SU-DHL-6 (cell line): ENCODE measurements at regions not wholly inside any gene's neighbourhood (a gene's known extent, or its start where the extent isn't known, plus 50 kb on each side); places are given as distances from the start of the nearest gene placed in this dataset.

Source experiments
- H2AFZ ChIP-seq: fragments of 200-600 bp; sonication (generic); 2 replicates; pipeline ENCODE4 v1.6.1; 2014; ENCODE audit warnings: low read depth, mild to moderate bottlenecking, moderate library complexity, mixed read lengths, antibody characterized with exemption, low read length; ENCODE audit not compliant: severe bottlenecking
- H3F3A ChIP-seq: fragments of 200-600 bp; shearing (Covaris generic); 2 replicates; pipeline ENCODE4 v1.6.0; 2016; ENCODE audit warnings: antibody characterized with exemption, mild to moderate bottlenecking; ENCODE audit not compliant: insufficient read depth
- H3K27ac ChIP-seq: fragments of 200-600 bp; sonication (generic); 2 replicates; pipeline ENCODE4 v1.5.1; 2016; ENCODE audit warnings: low read depth, mild to moderate bottlenecking, low read length, moderate library complexity, mixed read lengths
- H3K27me3 ChIP-seq: fragments of 200-600 bp; sonication (generic), shearing (Covaris generic); 2 replicates; pipeline ENCODE4 v1.6.0; 2014; ENCODE audit warnings: mild to moderate bottlenecking, low read length
- H3K36me3 ChIP-seq: fragments of 200-600 bp; sonication (generic); 2 replicates; pipeline ENCODE4 v1.6.1; 2014; ENCODE audit warnings: mild to moderate bottlenecking, low read length, mixed read lengths
- H3K4me2 ChIP-seq: fragments of 300-600, 200-600 bp; shearing (Covaris generic), sonication (generic); 2 replicates; pipeline ENCODE4 v1.6.0; 2014; ENCODE audit warnings: low read length, low read depth, mild to moderate bottlenecking; ENCODE audit not compliant: poor library complexity, severe bottlenecking
- H3K4me3 ChIP-seq: fragments of 200-600 bp; sonication (generic); 2 replicates; pipeline ENCODE4 v1.5.1; 2014; ENCODE audit warnings: antibody characterized with exemption, low read length, mild to moderate bottlenecking, mixed read lengths; ENCODE audit not compliant: insufficient read depth, poor library complexity, severe bottlenecking
- H3K79me2 ChIP-seq: fragments of 200-600 bp; sonication (generic); 2 replicates; pipeline ENCODE4 v1.6.1; 2014; ENCODE audit warnings: mild to moderate bottlenecking, low read length, moderate library complexity; ENCODE audit not compliant: insufficient read depth
- H3K9ac ChIP-seq: fragments of 200-600 bp; sonication (generic); 2 replicates; pipeline ENCODE4 v1.7.0; 2014; ENCODE audit warnings: mild to moderate bottlenecking, low read length
- H3K9me2 ChIP-seq: fragments of 200-600 bp; sonication (generic); replicated peaks from 2 replicates; pipeline ENCODE4 v1.6.1; 2014; ENCODE audit warnings: low read length; ENCODE audit not compliant: insufficient read depth
- H3K9me3 ChIP-seq: fragments of 200-600 bp; sonication (generic); 2 replicates; pipeline ENCODE4 v1.6.1; 2014; ENCODE audit warnings: low read length, mixed read lengths; ENCODE audit not compliant: insufficient read depth
- H4K20me1 ChIP-seq: fragments of 200-600 bp; sonication (generic); 2 replicates; pipeline ENCODE4 v1.6.1; 2014; ENCODE audit warnings: low read depth, mild to moderate bottlenecking, antibody characterized with exemption, low read length, moderate library complexity, mixed read lengths
- CTCF ChIP-seq: fragments of 200-600 bp; sonication (generic); IDR thresholded peaks from one replicate; pipeline ENCODE4 v1.5.1; 2017; ENCODE audit warnings: antibody characterized with exemption, mild to moderate bottlenecking, low read length, moderate library complexity; ENCODE audit not compliant: insufficient read depth, poor library complexity, severe bottlenecking
- EZH2phosphoT487 ChIP-seq: fragments of 200-600 bp; sonication (generic), shearing (Covaris generic); conservative IDR thresholded peaks from 2 replicates; pipeline ENCODE4 v1.6.1; 2018; ENCODE audit warnings: mild to moderate bottlenecking, antibody characterized with exemption, low read length, moderate library complexity, mixed read lengths

GRCh38 chr3:154851644-154852043 lies 228.5 kb upstream of the MME start:
- no peaks in the 10 kb centered on the region for H4K20me1 ChIP-seq
- no peaks in the 10 kb centered on the region for H3K79me2 ChIP-seq
- no peaks in the 10 kb centered on the region for H3K27me3 ChIP-seq
- no peak overlapping the region for H2AFZ ChIP-seq
- H3K9me2 ChIP-seq, result no peaks in the 10 kb centered on the region
- no peak overlapping the region for H3K4me3 ChIP-seq
- TF ChIP-seq EZH2phosphoT487, result no peak
- no peak for TF ChIP-seq CTCF
- H3K27ac ChIP-seq, result no peak overlapping the region
- H3K4me2 ChIP-seq, result no peak overlapping the region
- H3K9ac ChIP-seq, result no peak overlapping the region
- no peaks in the 10 kb centered on the region for H3K36me3 ChIP-seq
- no peaks in the 10 kb centered on the region for H3K9me3 ChIP-seq
- H3F3A ChIP-seq, result no peaks in the 10 kb centered on the region

GRCh38 chr3:154850921-154851320 lies 229.2 kb upstream of the MME start:
- H2AFZ ChIP-seq, result no peak overlapping the region
- no peaks in the 10 kb centered on the region for H3K79me2 ChIP-seq
- H3K4me3 ChIP-seq, result no peak overlapping the region
- no peaks in the 10 kb centered on the region for H3K9me2 ChIP-seq
- TF ChIP-seq CTCF (no peak), EZH2phosphoT487 (no peak)
- H3K9ac ChIP-seq, result no peak overlapping the region
- no peak overlapping the region for H3K4me2 ChIP-seq
- no peaks in the 10 kb centered on the region for H3K36me3 ChIP-seq
- no peaks in the 10 kb centered on the region for H4K20me1 ChIP-seq
- H3K27me3 ChIP-seq, result no peaks in the 10 kb centered on the region
- no peak overlapping the region for H3K27ac ChIP-seq
- no peaks in the 10 kb centered on the region for H3F3A ChIP-seq
- H3K9me3 ChIP-seq, result no peaks in the 10 kb centered on the region

DNA sequence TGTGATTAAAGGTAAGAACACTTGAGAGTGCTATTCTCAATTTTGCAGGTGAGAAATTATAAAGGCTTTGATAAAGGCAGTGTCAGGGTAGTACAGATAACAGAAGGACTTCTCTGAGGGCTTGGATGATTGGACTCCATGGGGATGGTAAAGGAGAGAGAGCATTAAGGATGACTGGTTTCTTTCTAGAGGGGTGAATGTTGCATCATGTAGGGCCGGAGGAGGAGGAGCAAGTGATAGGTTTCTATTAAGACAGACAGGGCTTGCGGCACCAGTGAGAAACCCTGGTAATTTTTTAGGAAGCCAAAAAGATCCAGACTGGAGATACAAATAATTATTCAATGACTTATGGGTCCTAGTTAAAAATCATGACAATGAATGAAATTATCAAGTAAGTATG lies 230.7 kb upstream of the MME start:
- H3K9me3 ChIP-seq, result no peaks in the 10 kb centered on the region
- H2AFZ ChIP-seq, result no peak overlapping the region
- H3K9me2 ChIP-seq, result no peaks in the 10 kb centered on the region
- H3K4me2 ChIP-seq, result no peak overlapping the region
- no peaks in the 10 kb centered on the region for H3K27me3 ChIP-seq
- H3K79me2 ChIP-seq, result no peaks in the 10 kb centered on the region
- H3K4me3 ChIP-seq, result no peak overlapping the region
- no peak overlapping the region for H3K9ac ChIP-seq
- H3K27ac ChIP-seq, result no peak overlapping the region
- no peak for TF ChIP-seq EZH2phosphoT487
- no peak for TF ChIP-seq CTCF
- no peaks in the 10 kb centered on the region for H3K36me3 ChIP-seq
- H3F3A ChIP-seq, result no peaks in the 10 kb centered on the region
- H4K20me1 ChIP-seq, result no peaks in the 10 kb centered on the region

DNA sequence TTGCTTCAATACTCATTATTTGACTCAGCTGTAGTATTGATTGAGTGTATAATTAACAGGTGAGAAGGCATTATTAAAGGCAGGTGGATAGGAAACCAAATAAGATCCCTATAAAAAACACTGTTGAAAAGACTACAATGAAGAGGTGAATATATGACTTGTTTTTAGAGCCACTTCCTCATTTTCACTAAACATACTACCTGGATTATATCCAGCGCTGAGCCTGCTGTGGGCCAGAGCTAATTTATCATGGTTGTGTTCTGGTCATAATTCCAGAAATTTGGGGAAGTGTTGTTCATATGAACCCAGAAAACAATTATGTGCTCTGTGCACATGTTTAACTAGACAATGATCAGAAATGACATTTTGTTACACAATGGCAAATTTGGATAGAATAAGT lies 235.3 kb upstream of the MME start:
- no peaks in the 10 kb centered on the region for H3K9me2 ChIP-seq
- H2AFZ ChIP-seq, result no peak overlapping the region
- no peak overlapping the region for H3K4me2 ChIP-seq
- no peak overlapping the region for H3K4me3 ChIP-seq
- H3K36me3 ChIP-seq, result no peaks in the 10 kb centered on the region
- H3K9me3 ChIP-seq, result no peaks in the 10 kb centered on the region
- no peak overlapping the region for H3K27ac ChIP-seq
- H3K79me2 ChIP-seq, result no peaks in the 10 kb centered on the region
- no peaks in the 10 kb centered on the region for H3F3A ChIP-seq
- no peak for TF ChIP-seq CTCF
- TF ChIP-seq EZH2phosphoT487, result no peak
- H4K20me1 ChIP-seq, result no peaks in the 10 kb centered on the region
- H3K9ac ChIP-seq, result no peak overlapping the region
- no peaks in the 10 kb centered on the region for H3K27me3 ChIP-seq
